Memory B cell (primary cell): ENCODE measurements at regions not wholly inside any gene's neighbourhood (a gene's known extent, or its start where the extent isn't known, plus 50 kb on each side); places are given as distances from the start of the nearest gene placed in this dataset.
"Not testable (repeated sequence)": the region's sequence is repeated elsewhere in the genome, so short reads cannot be mapped to it uniquely, and the experiment has no call there.

Experiments used
- ATAC-seq: fragments of 150-1000 bp; cut with Tn5 transposase; 2 replicates; pipeline ENCODE4 v1.10.0; 2021; ENCODE audit warnings: low read depth, mild to moderate bottlenecking, moderate library complexity
- DNase-seq, 2 donors: peaks; one replicate each; pipeline ENCODE4 v3.0.0; 2022; ENCODE audit warnings: low spot score in 2 of 2
- H3K27ac Mint-ChIP-seq: one replicate; pipeline ENCODE4 v1.8.0; 2022; ENCODE audit warnings: mild to moderate bottlenecking, moderate library complexity, mixed read lengths
- H3K27me3 Mint-ChIP-seq: one replicate; pipeline ENCODE4 v1.8.0; 2022; ENCODE audit warnings: mixed read lengths
- H3K36me3 Mint-ChIP-seq: one replicate; pipeline ENCODE4 v1.8.0; 2022; ENCODE audit warnings: mild to moderate bottlenecking, mixed read lengths
- H3K4me1 Mint-ChIP-seq: one replicate; pipeline ENCODE4 v1.8.0; 2022; ENCODE audit warnings: mixed read lengths
- H3K4me3 Mint-ChIP-seq: one replicate; pipeline ENCODE4 v1.8.0; 2022; ENCODE audit warnings: mild to moderate bottlenecking, moderate library complexity, mixed read lengths
- H3K9me3 Mint-ChIP-seq: one replicate; pipeline ENCODE4 v1.8.0; 2022; ENCODE audit warnings: mixed read lengths

GRCh38 chr15:31203999-31204398 is 102.5 kb upstream of the TRPM1 start:
- Mint-ChIP-seq H3K4me1 (peaks cover 8% of the 10 kb centered on the region), H3K9me3 (no peaks in the 10 kb centered on the region)
- ATAC-seq, result no peak

GRCh38 chr15:31206386-31207181 is 105.1 kb upstream of the TRPM1 start:
- Mint-ChIP-seq H3K4me3 (no peak overlapping the region), H3K27ac (no peak overlapping the region), H3K9me3 (no peaks in the 10 kb centered on the region), H3K27me3 (peaks cover 4% of the 10 kb centered on the region), H3K36me3 (peaks cover 2% of the 10 kb centered on the region), H3K4me1 (peaks cover 2% of the 10 kb centered on the region)
- DNase-seq (no peak), ATAC-seq (no peak)

More at GRCh38 chr15:31203999-31204398, 102.5 kb upstream of the TRPM1 start:
- Mint-ChIP-seq H3K27ac (no peak overlapping the region), H3K27me3 (peaks cover 7% of the 10 kb centered on the region), H3K36me3 (no peaks in the 10 kb centered on the region), H3K4me3 (no peak overlapping the region)
- no peak for DNase-seq

- Mint-ChIP-seq H3K4me3 (no peak overlapping the region), H3K27ac (no peak overlapping the region), H3K9me3 (no peaks in the 10 kb centered on the region), H3K27me3 (peaks cover 2% of the 10 kb centered on the region), H3K4me1 (peaks cover 2% of the 10 kb centered on the region), H3K36me3 (peaks cover 2% of the 10 kb centered on the region)
- no peak for ATAC-seq
- no peak for DNase-seq
Observed at GRCh38 chr15:31207246-31207645, 105.7 kb upstream of the TRPM1 start.

GRCh38 chr15:31207861-31208260 is 106.3 kb upstream of the TRPM1 start:
- H3K9me3 Mint-ChIP-seq, H3K27me3 Mint-ChIP-seq, ATAC-seq, DNase-seq, H3K36me3 Mint-ChIP-seq, H3K4me3 Mint-ChIP-seq, H3K4me1 Mint-ChIP-seq, H3K27ac Mint-ChIP-seq: not testable (repeated sequence)

GRCh38 chr15:31208817-31209216 is 107.3 kb upstream of the TRPM1 start:
- Mint-ChIP-seq H3K9me3 (no peaks in the 10 kb centered on the region), H3K36me3 (peaks cover 2% of the 10 kb centered on the region), H3K27ac (no peak overlapping the region), H3K4me3 (no peak overlapping the region), H3K27me3 (peaks cover 2% of the 10 kb centered on the region), H3K4me1 (peaks cover 2% of the 10 kb centered on the region)
- DNase-seq, result no peak
- no peak for ATAC-seq

- H3K9me3 Mint-ChIP-seq, result no peaks in the 10 kb centered on the region
- no peak overlapping the region for H3K27ac Mint-ChIP-seq
- DNase-seq, result no peak
- no peak overlapping the region for H3K4me3 Mint-ChIP-seq
- no peaks in the 10 kb centered on the region for H3K27me3 Mint-ChIP-seq
- H3K36me3 Mint-ChIP-seq, result peaks cover 2% of the 10 kb centered on the region
- no peak for ATAC-seq
- H3K4me1 Mint-ChIP-seq, result peaks cover 9% of the 10 kb centered on the region
Observed at GRCh38 chr15:31211353-31211752, 109.8 kb upstream of the TRPM1 start.

- Mint-ChIP-seq H3K27ac (peak overlapping the region; percentile 22), H3K27me3 (no peaks in the 10 kb centered on the region), H3K9me3 (no peaks in the 10 kb centered on the region), H3K4me1 (peaks cover 15% of the 10 kb centered on the region), H3K4me3 (no peak overlapping the region), H3K36me3 (peaks cover 2% of the 10 kb centered on the region)
- DNase-seq, result no peak
- ATAC-seq, result no peak
Observed at GRCh38 chr15:31212326-31213080, 111.0 kb upstream of the TRPM1 start.

- peak overlapping the region; percentile 79 for H3K27ac Mint-ChIP-seq
- no peak for DNase-seq
Observed at GRCh38 chr15:31214158-31214863, 112.3 kb upstream of the KLF13 start.

GRCh38 chr15:31214864-31215489 is 111.7 kb upstream of the KLF13 start:
- no peaks in the 10 kb centered on the region for H3K27me3 Mint-ChIP-seq
- H3K4me3 Mint-ChIP-seq, result peak overlapping the region; percentile 80
- peak overlapping the region; percentile 79 for H3K27ac Mint-ChIP-seq
- DNase-seq (no peak), ATAC-seq (no peak)
- no peaks in the 10 kb centered on the region for H3K9me3 Mint-ChIP-seq
- peaks cover 15% of the 10 kb centered on the region for H3K4me1 Mint-ChIP-seq
- H3K36me3 Mint-ChIP-seq, result peaks cover 2% of the 10 kb centered on the region

More at GRCh38 chr15:31214158-31214863, 112.3 kb upstream of the KLF13 start:
- ATAC-seq, result no peak
- H3K27me3 Mint-ChIP-seq, result no peaks in the 10 kb centered on the region
- peaks cover 2% of the 10 kb centered on the region for H3K36me3 Mint-ChIP-seq
- H3K4me3 Mint-ChIP-seq, result peak overlapping the region; percentile 80
- peaks cover 15% of the 10 kb centered on the region for H3K4me1 Mint-ChIP-seq
- H3K9me3 Mint-ChIP-seq, result no peaks in the 10 kb centered on the region

- Mint-ChIP-seq H3K4me1 (peaks cover 13% of the 10 kb centered on the region), H3K9me3 (no peaks in the 10 kb centered on the region), H3K27ac (peak overlapping the region; percentile 79), H3K36me3 (peaks cover 2% of the 10 kb centered on the region), H3K4me3 (peak overlapping the region; percentile 86), H3K27me3 (no peaks in the 10 kb centered on the region)
- DNase-seq, result peak; percentile 78 to 89
- ATAC-seq, result peak; percentile 82
Observed at GRCh38 chr15:31215490-31216214, 111.0 kb upstream of the KLF13 start.

GRCh38 chr15:31216215-31216911 is 110.3 kb upstream of the KLF13 start:
- DNase-seq (peak in 1 of 2 donors; percentile 25), ATAC-seq (peak; percentile 16)
- Mint-ChIP-seq H3K4me1 (peaks cover 13% of the 10 kb centered on the region), H3K9me3 (no peaks in the 10 kb centered on the region), H3K27me3 (no peaks in the 10 kb centered on the region), H3K27ac (peak overlapping the region; percentile 79), H3K36me3 (peaks cover 3% of the 10 kb centered on the region), H3K4me3 (peak overlapping the region; percentile 86)

- H3K4me1 Mint-ChIP-seq, result peaks cover 14% of the 10 kb centered on the region
- H3K9me3 Mint-ChIP-seq, result no peaks in the 10 kb centered on the region
- no peaks in the 10 kb centered on the region for H3K27me3 Mint-ChIP-seq
- peaks cover 3% of the 10 kb centered on the region for H3K36me3 Mint-ChIP-seq
- DNase-seq (no peak), ATAC-seq (no peak)
- H3K27ac Mint-ChIP-seq, result peak overlapping the region; percentile 79
- H3K4me3 Mint-ChIP-seq, result peak overlapping the region; percentile 86
Observed at GRCh38 chr15:31217067-31217466, 109.6 kb upstream of the KLF13 start.
